H1 (cell line): ENCODE measurements at regions not wholly inside any gene's neighbourhood (a gene's known extent, or its start where the extent isn't known, plus 50 kb on each side); places are given as distances from the start of the nearest gene placed in this dataset.

Source experiments
- CTCF ChIA-PET: fragments of 300-600 bp; sonication (Branson Sonifier 250); formaldehyde crosslinking; loops from one replicate; lab custom pipeline; 2021; ENCODE audit not compliant: partially characterized antibody; lab: Charles Lee
- POLR2A ChIA-PET: fragments of 300-600 bp; sonication (Branson Sonifier 250); formaldehyde crosslinking; loops from one replicate; lab custom pipeline; 2021; ENCODE audit warnings: inconsistent platforms; ENCODE audit not compliant: partially characterized antibody; lab: Charles Lee
- DNase-seq, 2 experiments: peaks; one replicate each; pipeline versions ENCODE4 v3.0.0 to v3.0.0-alpha.2; 2010 to 2022; ENCODE audit warnings: low spot score in 2 of 2, low read depth in 1 of 2, mixed read lengths in 1 of 2
- FAIRE-seq: peaks from 2 replicates; lab custom pipeline; 2011; peaks lifted over from hg19 to GRCh38; lab: Jason Lieb, UNC
- H2AFZ ChIP-seq: 2 replicates; pipeline ENCODE4 v1.8.1; 2012; ENCODE audit warnings: low read length, inconsistent platforms
- H2AK5ac ChIP-seq: 2 replicates; pipeline ENCODE4 v1.6.1; 2013; ENCODE audit warnings: low read depth, low read length
- H2BK120ac ChIP-seq: replicated peaks from 2 replicates; pipeline ENCODE3; 2013; ENCODE audit warnings: low read depth, low read length, inconsistent platforms
- H2BK12ac ChIP-seq: 2 replicates; pipeline ENCODE4 v1.6.1; 2013; ENCODE audit warnings: low read depth, low read length
- H2BK15ac ChIP-seq: 2 replicates; pipeline ENCODE4 v1.6.1; 2013; ENCODE audit warnings: low read length
- H2BK20ac ChIP-seq: 2 replicates; pipeline ENCODE4 v1.6.1; 2013; ENCODE audit warnings: low read length
- H2BK5ac ChIP-seq: 2 replicates; pipeline ENCODE4 v1.6.1; 2013; ENCODE audit warnings: low read depth, low read length
- H3K14ac ChIP-seq: 2 replicates; pipeline ENCODE4 v1.6.1; 2013; ENCODE audit warnings: inconsistent platforms; ENCODE audit not compliant: insufficient read length
- H3K18ac ChIP-seq: 2 replicates; pipeline ENCODE4 v1.6.1; 2013; ENCODE audit warnings: low read length; ENCODE audit errors: extremely low read depth
- H3K23ac ChIP-seq: 2 replicates; pipeline ENCODE4 v1.6.1; 2013; ENCODE audit warnings: inconsistent platforms; ENCODE audit not compliant: insufficient read length
- H3K23me2 ChIP-seq: 2 replicates; pipeline ENCODE4 v1.6.1; 2013; ENCODE audit warnings: low read depth, low read length
- H3K27ac ChIP-seq: 2 replicates; pipeline ENCODE4 v1.6.1; 2011; ENCODE audit warnings: low read depth, low read length, inconsistent platforms
- H3K27me3 ChIP-seq, 4 experiments: replicated peaks in 1 of 4; 1 replicate in 1 of 4; 2 replicates in 3 of 4; pipeline versions ENCODE4 v1.6.1 to v1.8.1; 2011 to 2013; ENCODE audit warnings: low read length in 3 of 4, mild to moderate bottlenecking in 3 of 4, inconsistent platforms in 2 of 4, mixed read lengths in 2 of 4, moderate library complexity in 1 of 4; ENCODE audit not compliant: control insufficient read depth in 3 of 4, insufficient read depth in 3 of 4; ENCODE audit errors: extremely low read depth in 1 of 4
- H3K36me3 ChIP-seq, 4 experiments: 2 replicates each; pipeline versions ENCODE4 v1.6.1 to v1.8.1; 2011 to 2013; ENCODE audit warnings: mild to moderate bottlenecking in 4 of 4, low read length in 3 of 4, moderate library complexity in 2 of 4, control low read depth in 1 of 4, inconsistent platforms in 1 of 4; ENCODE audit not compliant: insufficient read depth in 4 of 4, control insufficient read depth in 2 of 4
- H3K4ac ChIP-seq: replicated peaks from 2 replicates; pipeline ENCODE3; 2013; ENCODE audit warnings: low read length, low read depth, mixed read lengths, inconsistent platforms; ENCODE audit not compliant: insufficient read length
- H3K4me1 ChIP-seq, 4 experiments: replicated peaks in 1 of 4; 1 replicate in 1 of 4; 2 replicates in 3 of 4; pipeline versions ENCODE4 v1.6.1 to v1.8.1; 2011 to 2013; ENCODE audit warnings: low read length in 3 of 4, inconsistent platforms in 2 of 4, mixed read lengths in 1 of 4; ENCODE audit not compliant: insufficient read depth in 4 of 4, control insufficient read depth in 3 of 4
- H3K4me2 ChIP-seq, 2 experiments: 2 replicates each; pipeline versions ENCODE4 v1.6.1 to v1.8.1; 2011 to 2013; ENCODE audit warnings: low read depth in 2 of 2, low read length in 2 of 2, control low read depth in 1 of 2, inconsistent platforms in 1 of 2, mild to moderate bottlenecking in 1 of 2; ENCODE audit not compliant: insufficient read depth in 1 of 2
- H3K4me3 ChIP-seq, 4 experiments: fragments of 200-600, 300-600 bp in 1 of 4; sonication (generic), shearing (Covaris generic), sonication (Bioruptor Twin) in 1 of 4; 2 replicates each; pipeline versions ENCODE4 v1.5.1 to v1.8.1; 2011 to 2016; ENCODE audit warnings: low read length in 4 of 4, low read depth in 3 of 4, control low read depth in 2 of 4, inconsistent platforms in 2 of 4, mild to moderate bottlenecking in 2 of 4, mixed read lengths in 1 of 4, moderate library complexity in 1 of 4; ENCODE audit not compliant: insufficient read depth in 2 of 4; ENCODE audit errors: extremely low read depth in 1 of 4
- H3K56ac ChIP-seq: replicated peaks from 2 replicates; pipeline ENCODE3; 2013; ENCODE audit warnings: low read depth, mild to moderate bottlenecking, mixed read lengths, low read length, inconsistent platforms; ENCODE audit not compliant: insufficient read length
- H3K79me1 ChIP-seq: 2 replicates; pipeline ENCODE4 v1.6.1; 2013; ENCODE audit warnings: low read depth, low read length, control low read depth
- H3K79me2 ChIP-seq, 2 experiments: 2 replicates each; pipeline versions ENCODE4 v1.6.1 to v1.8.1; 2012 to 2013; ENCODE audit warnings: low read length in 2 of 2, mild to moderate bottlenecking in 2 of 2, inconsistent platforms in 1 of 2; ENCODE audit not compliant: insufficient read depth in 2 of 2, control insufficient read depth in 1 of 2
- H3K9ac ChIP-seq, 4 experiments: replicated peaks in 1 of 4; 1 replicate in 1 of 4; 2 replicates in 3 of 4; pipeline versions ENCODE4 v1.6.1 to v1.8.1; 2011 to 2013; ENCODE audit warnings: low read depth in 3 of 4, low read length in 3 of 4, control low read depth in 2 of 4, mild to moderate bottlenecking in 2 of 4, moderate library complexity in 2 of 4, inconsistent platforms in 1 of 4; ENCODE audit errors: extremely low read depth in 1 of 4
- H3K9me3 ChIP-seq, 2 experiments: 2 replicates each; pipeline versions ENCODE4 v1.6.1 to v1.8.1; 2012 to 2013; ENCODE audit warnings: mild to moderate bottlenecking in 2 of 2, moderate library complexity in 2 of 2, control low read depth in 1 of 2, inconsistent platforms in 1 of 2, low read depth in 1 of 2, low read length in 1 of 2, mixed read lengths in 1 of 2; ENCODE audit not compliant: insufficient read depth in 2 of 2
- H4K20me1 ChIP-seq, 2 experiments: replicated peaks in 1 of 2; 2 replicates each; pipeline versions ENCODE3 to v1.8.1; 2011 to 2013; ENCODE audit warnings: inconsistent platforms in 2 of 2, low read length in 2 of 2, mild to moderate bottlenecking in 1 of 2; ENCODE audit not compliant: insufficient read depth in 2 of 2, control insufficient read depth in 1 of 2
- H4K5ac ChIP-seq: 2 replicates; pipeline ENCODE4 v1.6.1; 2013; ENCODE audit warnings: low read length, low read depth, mixed read lengths, inconsistent platforms; ENCODE audit not compliant: insufficient read length
- H4K8ac ChIP-seq: 2 replicates; pipeline ENCODE4 v1.8.0; 2013; ENCODE audit warnings: mild to moderate bottlenecking, moderate library complexity, low read length, inconsistent platforms; ENCODE audit not compliant: insufficient read depth; ENCODE audit errors: extremely low read depth
- H4K91ac ChIP-seq: replicated peaks from 2 replicates; pipeline ENCODE3; 2013; ENCODE audit warnings: low read length, mixed read lengths, inconsistent platforms; ENCODE audit not compliant: insufficient read length
- CHD2 ChIP-seq: IDR thresholded peaks from 2 replicates; pipeline ENCODE4 v1.6.1; 2012; ENCODE audit warnings: low read length, improper control_type of control experiment
- CTCF ChIP-seq, 3 experiments: IDR thresholded peaks; 1 replicate in 2 of 3; 2 replicates in 1 of 3; pipeline versions ENCODE4 v1.5.1 to v1.6.1; 2011; ENCODE audit warnings: low read length in 3 of 3, mild to moderate bottlenecking in 3 of 3, inconsistent platforms in 2 of 3, low read depth in 1 of 3, moderate library complexity in 1 of 3; ENCODE audit not compliant: insufficient read depth in 1 of 3; ENCODE audit errors: control extremely low read depth in 1 of 3
- NANOG ChIP-seq: IDR thresholded peaks from 2 replicates; pipeline ENCODE4 v1.6.1; 2011; ENCODE audit warnings: low read length, low read depth, mild to moderate bottlenecking, inconsistent platforms; ENCODE audit not compliant: insufficient read depth, poor library complexity, severe bottlenecking
- RAD21 ChIP-seq, 2 experiments: IDR thresholded peaks in 1 of 2; conservative IDR thresholded peaks in 1 of 2; 2 replicates each; pipeline ENCODE4 v1.6.1; 2011; ENCODE audit warnings: low read depth in 2 of 2, low read length in 2 of 2, improper control_type of control experiment in 1 of 2, inconsistent platforms in 1 of 2, mild to moderate bottlenecking in 1 of 2, moderate library complexity in 1 of 2
- WGBS, 2 experiments: shearing (Covaris generic) in 1 of 2; methylation state at CpG; one replicate each; pipeline versions ENCODE4 v1.1.6 to v1.1.7; 2013 to 2015; ENCODE audit warnings: low lambda C conversion rate in 2 of 2, mixed read lengths in 2 of 2, inconsistent platforms in 1 of 2, low coverage in 1 of 2, missing lambda C conversion rate in 1 of 2; ENCODE audit not compliant: insufficient replicate concordance in 2 of 2, insufficient coverage in 1 of 2, insufficient read length in 1 of 2; ENCODE audit errors: extremely low coverage in 1 of 2, missing lambda C conversion rate in 1 of 2; 5-methylcytosine and 5-hydroxymethylcytosine counted together

- no peaks in the 10 kb centered on the region for H3K27me3 ChIP-seq
- H2BK5ac ChIP-seq = no peak overlapping the region
- WGBS, 2 experiments = 86% methylated on average over 4 of the region's 4 CpGs; no CpG with 5 or more reads in 1 of the 2 experiments
- H3K18ac ChIP-seq = no peak overlapping the region
- no peak overlapping the region for H2BK15ac ChIP-seq
- DNase-seq (no peak), FAIRE-seq (no peak)
- H3K9me3 ChIP-seq = peaks cover 4 to 6% of the 10 kb centered on the region in 2 experiments; a peak in 1 of 4 replicates
- no peak overlapping the region for H3K56ac ChIP-seq
- H3K36me3 ChIP-seq = no peaks in the 10 kb centered on the region
- no peak overlapping the region for H3K23ac ChIP-seq
- TF ChIP-seq NANOG (no peak), RAD21 (IDR thresholded peaks at IDR 0.05 in 1 of 2, conservative IDR thresholded peaks at IDR 0.05 in 1 of 2; ENCODE audit: low read depth in 2 of 2, low read length in 2 of 2) (0 out of 4 replicates have a peak, but pooled peaks of 1 of the 2 experiments have one; percentile 3), CHD2 (no peak), CTCF (IDR thresholded peaks at IDR 0.05; ENCODE audit: control extremely low read depth in 1 of 3, insufficient read depth in 1 of 3, low read depth in 1 of 3, low read length in 3 of 3) (peak in 1 of 3 experiments; percentile 28; a peak in 1 of 4 replicates)
- no peaks in the 10 kb centered on the region for H4K20me1 ChIP-seq
- H3K27ac ChIP-seq = no peak overlapping the region
- no peak overlapping the region for H3K4me3 ChIP-seq
- H2BK20ac ChIP-seq = no peak overlapping the region
- H3K23me2 ChIP-seq = no peaks in the 10 kb centered on the region
- H3K4me1 ChIP-seq = no peaks in the 10 kb centered on the region
- no peak overlapping the region for H3K14ac ChIP-seq
- no peaks in the 10 kb centered on the region for H3K79me1 ChIP-seq
- no peaks in the 10 kb centered on the region for H3K79me2 ChIP-seq
- H4K8ac ChIP-seq = no peak overlapping the region
- H3K4me2 ChIP-seq = no peak overlapping the region
- no peak overlapping the region for H3K4ac ChIP-seq
- H4K91ac ChIP-seq = no peak overlapping the region
- H2BK12ac ChIP-seq = no peak overlapping the region
- no peak overlapping the region for H4K5ac ChIP-seq
- ChIA-PET POLR2A (no interaction called here), CTCF (no interaction called here)
- H2BK120ac ChIP-seq = no peak overlapping the region
- H2AK5ac ChIP-seq = no peak overlapping the region
- H2AFZ ChIP-seq = no peak overlapping the region
- no peak overlapping the region for H3K9ac ChIP-seq
These were observed 89.7 kb upstream of the CNTNAP5 start for GRCh38 chr2:123935405-123935804.
